SK-N-SH (cell line): ENCODE measurements at regions not wholly inside any gene's neighbourhood (a gene's known extent, or its start where the extent isn't known, plus 50 kb on each side); places are given as distances from the start of the nearest gene placed in this dataset.

Experiments used
- CTCF ChIA-PET: fragments of 300-600, 350-600 bp; formaldehyde crosslinking; extraction: SDS; loops from one replicate; lab custom pipeline; 2021; lab: Yijun Ruan, JAX
- POLR2A ChIA-PET: fragments of 350-600 bp; sonication (Branson Sonifier 250); formaldehyde crosslinking; extraction: SDS; loops from one replicate; lab custom pipeline; 2020; ENCODE audit warnings: antibody characterized with exemption, inconsistent platforms; lab: Yijun Ruan, JAX
- DNase-seq: peaks from one replicate; pipeline ENCODE4 v3.0.0; 2012
- H2AFZ ChIP-seq: fragments of 200-600 bp; sonication (generic); 2 replicates; pipeline ENCODE4 v1.8.1; 2016; ENCODE audit warnings: antibody characterized with exemption, mild to moderate bottlenecking, low read depth
- H3F3A ChIP-seq: fragments of 200-600 bp; sonication (generic); replicated peaks from 2 replicates; pipeline ENCODE3; 2016; ENCODE audit warnings: antibody characterized with exemption, mild to moderate bottlenecking; ENCODE audit not compliant: insufficient read depth
- H3K27ac ChIP-seq, 2 experiments: fragments of 200-500 bp in 1 of 2; fragments of 200-600 bp in 1 of 2; sonication (Bioruptor generic) in 1 of 2; sonication (generic), shearing (Covaris generic) in 1 of 2; 2 replicates each; pipeline versions ENCODE4 v1.5.1 to v1.6.1; 2014 to 2016; ENCODE audit warnings: low read depth in 2 of 2, inconsistent platforms in 1 of 2, low read length in 1 of 2, mild to moderate bottlenecking in 1 of 2, mixed read lengths in 1 of 2
- H3K27me3 ChIP-seq: fragments of 200-600 bp; sonication (generic), shearing (Covaris generic); 2 replicates; pipeline ENCODE4 v1.6.1; 2016; ENCODE audit warnings: mixed run types; ENCODE audit not compliant: insufficient read depth
- H3K36me3 ChIP-seq, 2 experiments: fragments of 200-500 bp in 1 of 2; fragments of 200-600 bp in 1 of 2; sonication (Bioruptor generic) in 1 of 2; sonication (generic) in 1 of 2; replicated peaks in 1 of 2; 2 replicates each; pipeline versions ENCODE3 to v1.5.1; 2014 to 2016; ENCODE audit warnings: low read length in 1 of 2, mild to moderate bottlenecking in 1 of 2; ENCODE audit not compliant: insufficient read depth in 2 of 2, control insufficient read depth in 1 of 2
- H3K4me1 ChIP-seq, 2 experiments: fragments of 200-500 bp in 1 of 2; fragments of 200-600 bp in 1 of 2; sonication (Bioruptor generic) in 1 of 2; sonication (generic), shearing (Covaris generic) in 1 of 2; 2 replicates each; pipeline versions ENCODE4 v1.5.1 to v1.6.1; 2014 to 2016; ENCODE audit warnings: low read depth in 1 of 2, low read length in 1 of 2, mixed run types in 1 of 2; ENCODE audit not compliant: insufficient read depth in 2 of 2, control insufficient read depth in 1 of 2
- H3K4me2 ChIP-seq: fragments of 200-600 bp; sonication (generic), shearing (Covaris generic); 2 replicates; pipeline ENCODE4 v1.6.1; 2017; ENCODE audit warnings: mixed run types
- H3K4me3 ChIP-seq, 2 experiments: fragments of 200-500 bp in 1 of 2; fragments of 200-600 bp in 1 of 2; sonication (Bioruptor generic) in 1 of 2; sonication (generic), shearing (Covaris generic) in 1 of 2; 2 replicates each; pipeline versions ENCODE4 v1.5.1 to v1.8.1; 2014 to 2016; ENCODE audit warnings: low read depth in 2 of 2, inconsistent platforms in 1 of 2, low read length in 1 of 2, mild to moderate bottlenecking in 1 of 2, mixed read lengths in 1 of 2, moderate library complexity in 1 of 2
- H3K79me2 ChIP-seq: fragments of 200-600 bp; sonication (generic); 2 replicates; pipeline ENCODE4 v1.8.1; 2017; ENCODE audit warnings: mild to moderate bottlenecking; ENCODE audit not compliant: insufficient read depth
- H3K9ac ChIP-seq: fragments of 200-600 bp; sonication (generic); 2 replicates; pipeline ENCODE4 v1.6.1; 2017; ENCODE audit warnings: mixed run types
- H3K9me2 ChIP-seq: fragments of 200-600 bp; sonication (generic); 2 replicates; pipeline ENCODE4 v1.6.1; 2017; ENCODE audit warnings: mixed run types
- H3K9me3 ChIP-seq: fragments of 200-600 bp; sonication (generic); 2 replicates; pipeline ENCODE4 v1.6.1; 2017; ENCODE audit warnings: mixed run types, mild to moderate bottlenecking, moderate library complexity
- H4K20me1 ChIP-seq: fragments of 200-600 bp; sonication (generic); 2 replicates; pipeline ENCODE4 v1.6.1; 2017; ENCODE audit warnings: mild to moderate bottlenecking, mixed run types; ENCODE audit not compliant: insufficient read depth
- CHD2 ChIP-seq: fragments of 150-350 bp; IDR thresholded peaks from 2 replicates; pipeline ENCODE4 v1.6.1; 2018; ENCODE audit warnings: low read length; ENCODE audit not compliant: partially characterized antibody
- FOSL2 ChIP-seq: IDR thresholded peaks from 2 replicates; pipeline ENCODE4 v1.4.0; 2012; ENCODE audit warnings: low read depth, mild to moderate bottlenecking, moderate library complexity, borderline replicate concordance
- FOXJ3 ChIP-seq: sonication (generic); formaldehyde crosslinking; IDR thresholded peaks from 2 replicates; pipeline ENCODE4 v1.5.1; 2020; ENCODE audit warnings: mild to moderate bottlenecking, missing genetic modification reagents
- FOXM1 ChIP-seq: IDR thresholded peaks from 2 replicates; pipeline ENCODE4 v1.4.0; 2012; ENCODE audit warnings: low read depth, mild to moderate bottlenecking
- GABPA ChIP-seq: IDR thresholded peaks from 2 replicates; pipeline ENCODE4 v1.4.0; 2012; ENCODE audit warnings: low read depth, mild to moderate bottlenecking
- JUND ChIP-seq: IDR thresholded peaks from 2 replicates; pipeline ENCODE4 v1.4.0; 2012
- MEF2A ChIP-seq: IDR thresholded peaks from 2 replicates; pipeline ENCODE4 v1.4.0; 2012; ENCODE audit warnings: low read depth, borderline replicate concordance
- NFIC ChIP-seq: IDR thresholded peaks from 2 replicates; pipeline ENCODE4 v1.4.0; 2012; ENCODE audit warnings: borderline replicate concordance
- NRF1 ChIP-seq: IDR thresholded peaks from 2 replicates; pipeline ENCODE4 v1.6.1; 2012; ENCODE audit warnings: low read depth, mild to moderate bottlenecking, low read length
- POLR2AphosphoS5 ChIP-seq: IDR thresholded peaks from 2 replicates; pipeline ENCODE4 v1.6.1; 2012; ENCODE audit warnings: low read depth, low read length
- RCOR1 ChIP-seq: fragments of 150-350 bp; IDR thresholded peaks from 2 replicates; pipeline ENCODE4 v1.6.1; 2017; ENCODE audit warnings: antibody characterized with exemption, low read length
- RFX5 ChIP-seq: IDR thresholded peaks from 2 replicates; pipeline ENCODE4 v1.6.1; 2012; ENCODE audit warnings: mild to moderate bottlenecking, improper control_type of control experiment, low read length
- SIN3A ChIP-seq: IDR thresholded peaks from 2 replicates; pipeline ENCODE4 v1.6.1; 2012; ENCODE audit warnings: low read depth, mild to moderate bottlenecking, low read length, moderate library complexity, borderline replicate concordance
- TAF1 ChIP-seq: IDR thresholded peaks from 2 replicates; pipeline ENCODE4 v1.6.1; 2012; ENCODE audit warnings: low read depth, mild to moderate bottlenecking, low read length, moderate library complexity, borderline replicate concordance
- TEAD4 ChIP-seq: IDR thresholded peaks from 2 replicates; pipeline ENCODE4 v1.4.0; 2012; ENCODE audit warnings: mild to moderate bottlenecking, borderline replicate concordance; ENCODE audit not compliant: insufficient read depth
- YY1 ChIP-seq: IDR thresholded peaks from 2 replicates; pipeline ENCODE4 v1.4.0; 2012; ENCODE audit warnings: low read depth, mild to moderate bottlenecking
- WGBS: methylation state at CpG from one replicate; pipeline ENCODE4 v1.1.6; 2017; ENCODE audit warnings: low lambda C conversion rate; 5-methylcytosine and 5-hydroxymethylcytosine counted together
- TF ChIP-seq, protein P1 (sequence below): fragments of 200-600 bp; sonication (generic); IDR thresholded peaks from 2 replicates; pipeline ENCODE4 v1.6.1; 2017; ENCODE audit warnings: antibody characterized with exemption, mild to moderate bottlenecking, moderate library complexity
- TF ChIP-seq, protein P2 (sequence below): IDR thresholded peaks from 2 replicates; pipeline ENCODE4 v1.6.1; 2012; ENCODE audit warnings: mild to moderate bottlenecking, low read depth, low read length, moderate library complexity

GRCh38 chr11:112877581-112877980, 83.6 kb upstream of the NCAM1 start:
- TF ChIP-seq FOXM1 (no peak), GABPA (no peak), SIN3A (no peak), TAF1 (no peak), TEAD4 (no peak), RCOR1 (no peak), MEF2A (no peak), NRF1 (no peak), RFX5 (no peak), JUND (no peak), CHD2 (no peak), YY1 (no peak), FOSL2 (no peak), POLR2AphosphoS5 (no peak), NFIC (no peak), FOXJ3 (no peak)
- TF ChIP-seq, protein P1, sequence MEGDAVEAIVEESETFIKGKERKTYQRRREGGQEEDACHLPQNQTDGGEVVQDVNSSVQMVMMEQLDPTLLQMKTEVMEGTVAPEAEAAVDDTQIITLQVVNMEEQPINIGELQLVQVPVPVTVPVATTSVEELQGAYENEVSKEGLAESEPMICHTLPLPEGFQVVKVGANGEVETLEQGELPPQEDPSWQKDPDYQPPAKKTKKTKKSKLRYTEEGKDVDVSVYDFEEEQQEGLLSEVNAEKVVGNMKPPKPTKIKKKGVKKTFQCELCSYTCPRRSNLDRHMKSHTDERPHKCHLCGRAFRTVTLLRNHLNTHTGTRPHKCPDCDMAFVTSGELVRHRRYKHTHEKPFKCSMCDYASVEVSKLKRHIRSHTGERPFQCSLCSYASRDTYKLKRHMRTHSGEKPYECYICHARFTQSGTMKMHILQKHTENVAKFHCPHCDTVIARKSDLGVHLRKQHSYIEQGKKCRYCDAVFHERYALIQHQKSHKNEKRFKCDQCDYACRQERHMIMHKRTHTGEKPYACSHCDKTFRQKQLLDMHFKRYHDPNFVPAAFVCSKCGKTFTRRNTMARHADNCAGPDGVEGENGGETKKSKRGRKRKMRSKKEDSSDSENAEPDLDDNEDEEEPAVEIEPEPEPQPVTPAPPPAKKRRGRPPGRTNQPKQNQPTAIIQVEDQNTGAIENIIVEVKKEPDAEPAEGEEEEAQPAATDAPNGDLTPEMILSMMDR: no peak
- TF ChIP-seq, protein P2, sequence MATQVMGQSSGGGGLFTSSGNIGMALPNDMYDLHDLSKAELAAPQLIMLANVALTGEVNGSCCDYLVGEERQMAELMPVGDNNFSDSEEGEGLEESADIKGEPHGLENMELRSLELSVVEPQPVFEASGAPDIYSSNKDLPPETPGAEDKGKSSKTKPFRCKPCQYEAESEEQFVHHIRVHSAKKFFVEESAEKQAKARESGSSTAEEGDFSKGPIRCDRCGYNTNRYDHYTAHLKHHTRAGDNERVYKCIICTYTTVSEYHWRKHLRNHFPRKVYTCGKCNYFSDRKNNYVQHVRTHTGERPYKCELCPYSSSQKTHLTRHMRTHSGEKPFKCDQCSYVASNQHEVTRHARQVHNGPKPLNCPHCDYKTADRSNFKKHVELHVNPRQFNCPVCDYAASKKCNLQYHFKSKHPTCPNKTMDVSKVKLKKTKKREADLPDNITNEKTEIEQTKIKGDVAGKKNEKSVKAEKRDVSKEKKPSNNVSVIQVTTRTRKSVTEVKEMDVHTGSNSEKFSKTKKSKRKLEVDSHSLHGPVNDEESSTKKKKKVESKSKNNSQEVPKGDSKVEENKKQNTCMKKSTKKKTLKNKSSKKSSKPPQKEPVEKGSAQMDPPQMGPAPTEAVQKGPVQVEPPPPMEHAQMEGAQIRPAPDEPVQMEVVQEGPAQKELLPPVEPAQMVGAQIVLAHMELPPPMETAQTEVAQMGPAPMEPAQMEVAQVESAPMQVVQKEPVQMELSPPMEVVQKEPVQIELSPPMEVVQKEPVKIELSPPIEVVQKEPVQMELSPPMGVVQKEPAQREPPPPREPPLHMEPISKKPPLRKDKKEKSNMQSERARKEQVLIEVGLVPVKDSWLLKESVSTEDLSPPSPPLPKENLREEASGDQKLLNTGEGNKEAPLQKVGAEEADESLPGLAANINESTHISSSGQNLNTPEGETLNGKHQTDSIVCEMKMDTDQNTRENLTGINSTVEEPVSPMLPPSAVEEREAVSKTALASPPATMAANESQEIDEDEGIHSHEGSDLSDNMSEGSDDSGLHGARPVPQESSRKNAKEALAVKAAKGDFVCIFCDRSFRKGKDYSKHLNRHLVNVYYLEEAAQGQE: no peak
- WGBS: 82% methylated on average over 11 of the region's 11 CpGs
- Histone ChIP-seq H3K9me2 (no peaks in the 10 kb centered on the region), H3K9ac (no peak overlapping the region), H3K9me3 (no peaks in the 10 kb centered on the region), H3K4me2 (no peak overlapping the region), H3K4me1 (peaks cover 0 to 25% of the 10 kb centered on the region in 2 experiments; a peak in 2 of 4 replicates), H3K79me2 (no peaks in the 10 kb centered on the region), H4K20me1 (no peaks in the 10 kb centered on the region), H3K27me3 (no peaks in the 10 kb centered on the region), H3F3A (no peaks in the 10 kb centered on the region), H3K36me3 (no peaks in the 10 kb centered on the region), H3K27ac (no peak overlapping the region), H2AFZ (no peak overlapping the region), H3K4me3 (no peak overlapping the region)
- ChIA-PET POLR2A (no interaction called here), CTCF (interaction anchor here (1.0 kb wide), 1 partner anchor 20 kb away, joined by 3 read pairs; no protein-coding TSS in a partner anchor)
- DNase-seq: peak; percentile 23
